CD1c-positive myeloid dendritic cell (primary cell): ENCODE measurements at regions not wholly inside any gene's neighbourhood (a gene's known extent, or its start where the extent isn't known, plus 50 kb on each side); places are given as distances from the start of the nearest gene placed in this dataset.
"Not testable (repeated sequence)": the region's sequence is repeated elsewhere in the genome, so short reads cannot be mapped to it uniquely, and the experiment has no call there.

Experiments used
- DNase-seq: peaks from one replicate; pipeline ENCODE4 v3.0.0-alpha.2; 2016; ENCODE audit errors: extremely low spot score

DNA sequence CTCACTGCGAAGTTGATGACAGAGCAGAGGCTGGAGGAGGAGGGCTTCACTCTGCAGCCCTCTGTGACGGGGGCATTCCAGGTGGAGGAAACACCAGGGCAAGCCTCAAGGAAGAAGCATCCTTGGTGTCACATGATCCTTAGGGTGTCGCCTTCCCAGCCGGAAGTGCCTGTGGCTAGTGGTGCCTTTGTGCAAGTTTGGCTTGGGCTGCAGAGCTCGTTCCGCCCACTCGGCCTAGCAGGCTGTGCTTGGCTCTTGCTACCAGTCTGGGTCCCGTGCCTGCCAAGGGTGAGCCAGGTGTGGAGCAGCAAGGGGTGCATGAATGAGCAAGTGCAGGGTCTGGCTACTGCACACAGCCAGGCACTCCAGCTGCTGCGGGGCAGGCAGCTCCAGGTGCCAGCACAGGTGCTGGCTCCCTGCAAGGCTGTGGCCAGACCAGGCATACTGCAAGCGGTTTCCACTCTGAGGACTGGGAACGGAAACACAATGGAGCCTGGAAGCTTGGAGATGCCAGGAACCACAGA, 325.3 kb upstream of the SMIM21 start:
- DNase-seq: no peak

GRCh38 chr18:75745147-75745546, 317.6 kb upstream of the SMIM21 start:
- no peak for DNase-seq

DNA sequence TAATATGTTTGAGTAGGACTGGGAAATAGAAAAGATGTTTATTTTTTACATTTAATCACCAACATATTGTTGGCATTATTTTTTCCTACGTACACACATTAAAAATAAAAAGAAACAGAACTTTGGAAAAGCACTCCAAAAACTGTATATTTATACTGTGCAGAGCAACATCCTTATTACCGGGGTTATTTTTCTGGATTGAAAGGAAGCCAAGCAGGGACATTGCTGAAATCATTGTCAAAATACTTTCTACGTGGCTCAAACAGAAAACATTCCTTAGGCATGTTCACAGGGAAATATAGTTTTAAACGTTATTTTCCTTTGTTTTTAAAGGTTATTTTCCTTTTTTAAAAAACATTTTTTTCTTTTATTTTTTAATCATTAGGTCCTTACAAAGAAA, 315.0 kb upstream of the SMIM21 start:
- no peak for DNase-seq

- DNase-seq: no peak
Measured at GRCh38 chr18:75739682-75740081, 312.2 kb upstream of the SMIM21 start.

GRCh38 chr18:75735291-75735690, 307.8 kb upstream of the SMIM21 start:
- DNase-seq: no peak

GRCh38 chr18:75730249-75730648, 302.7 kb upstream of the SMIM21 start:
- no peak for DNase-seq

- DNase-seq: no peak
Measured at GRCh38 chr18:75728621-75729020, 301.1 kb upstream of the SMIM21 start.

- DNase-seq: no peak
Measured at GRCh38 chr18:75727456-75727855, 300.0 kb upstream of the SMIM21 start.

- no peak for DNase-seq
Measured at GRCh38 chr18:75723521-75724340, 296.2 kb upstream of the SMIM21 start.

DNA sequence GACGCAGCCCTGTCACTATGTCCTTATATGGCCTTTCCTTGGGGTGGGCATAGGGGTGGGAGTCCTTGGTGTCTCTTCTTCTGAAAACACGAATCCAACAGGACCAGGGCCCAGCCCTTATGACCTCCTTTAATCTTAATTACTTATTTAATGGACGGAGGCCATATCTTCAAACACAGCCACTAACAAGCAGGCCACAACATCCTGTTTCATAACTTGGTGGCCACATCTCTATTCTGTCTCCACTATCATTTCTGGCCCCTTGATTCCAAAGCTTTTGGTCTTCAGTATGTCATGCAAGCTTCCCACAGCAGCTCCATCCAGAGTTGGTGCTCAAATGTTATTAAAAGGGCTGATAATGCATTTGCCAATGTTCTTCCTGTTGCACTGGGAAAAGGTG, 287.3 kb upstream of the SMIM21 start:
- no peak for DNase-seq

GRCh38 chr18:75712124-75712867, 284.8 kb upstream of the SMIM21 start:
- not testable (repeated sequence) for DNase-seq

- DNase-seq: no peak
Measured at GRCh38 chr18:75700561-75700960, 273.1 kb upstream of the SMIM21 start.

DNA sequence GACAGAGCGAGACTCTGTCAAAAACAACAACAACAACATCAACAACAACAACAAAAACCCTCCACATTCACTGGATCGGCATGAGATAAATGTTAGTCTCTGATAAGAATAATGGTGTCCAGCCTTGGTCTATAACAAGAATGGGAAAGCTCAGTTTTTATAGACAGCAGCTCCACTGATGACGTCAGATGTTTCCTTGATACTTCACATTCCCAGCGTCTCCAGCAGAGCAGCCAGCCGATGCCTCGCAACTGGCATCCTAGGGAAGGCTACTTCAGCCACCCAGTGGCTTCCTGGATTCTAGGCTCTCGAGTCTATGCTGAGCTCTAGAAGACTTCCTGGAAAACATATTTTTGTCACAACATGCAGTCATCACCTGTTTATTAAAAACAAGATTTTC, 271.4 kb upstream of the SMIM21 start:
- no peak for DNase-seq

DNA sequence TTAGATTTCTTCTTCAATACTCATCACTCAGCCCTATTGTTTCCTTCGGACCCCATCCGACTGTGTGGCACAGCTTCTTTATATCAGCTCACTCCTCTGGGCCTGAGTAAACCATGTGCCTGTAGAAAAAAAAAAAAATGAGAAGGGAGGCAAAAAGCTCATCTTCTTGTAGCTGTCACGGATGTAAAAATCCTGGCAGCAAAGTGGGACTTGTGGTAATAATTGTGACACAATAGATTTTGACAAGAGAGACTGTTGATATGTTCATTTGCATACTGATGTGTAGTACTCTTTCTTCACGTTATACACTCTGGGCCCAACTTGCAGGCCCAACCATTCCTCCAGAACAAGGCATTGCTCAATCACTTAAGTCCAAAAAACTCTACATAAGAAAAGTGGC, 270.0 kb upstream of the SMIM21 start:
- no peak for DNase-seq

GRCh38 chr18:75696391-75696790, 268.9 kb upstream of the SMIM21 start:
- peak; percentile 3 for DNase-seq

GRCh38 chr18:75694292-75694691, 266.8 kb upstream of the SMIM21 start:
- DNase-seq: no peak

GRCh38 chr18:75691483-75691882, 264.0 kb upstream of the SMIM21 start:
- no peak for DNase-seq

DNA sequence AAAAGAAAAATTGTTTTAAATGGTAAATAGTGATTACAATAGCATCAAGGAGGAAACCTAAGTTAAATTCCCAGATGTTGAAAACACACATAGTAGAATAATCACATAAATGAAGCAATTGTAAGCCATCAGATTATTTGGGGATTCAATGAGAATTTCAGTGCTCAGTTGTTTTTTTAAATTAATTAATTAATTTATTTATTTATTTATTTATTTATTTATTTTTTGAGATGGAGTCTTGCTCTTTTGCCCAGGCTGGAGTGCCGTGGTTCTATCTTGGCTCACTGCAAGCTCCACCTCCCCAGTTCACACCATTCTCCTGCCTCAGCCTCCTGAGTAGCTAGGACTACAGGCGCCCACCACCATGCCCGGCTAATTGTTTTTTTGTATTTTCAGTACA, 262.8 kb upstream of the SMIM21 start:
- not testable (repeated sequence) for DNase-seq

DNA sequence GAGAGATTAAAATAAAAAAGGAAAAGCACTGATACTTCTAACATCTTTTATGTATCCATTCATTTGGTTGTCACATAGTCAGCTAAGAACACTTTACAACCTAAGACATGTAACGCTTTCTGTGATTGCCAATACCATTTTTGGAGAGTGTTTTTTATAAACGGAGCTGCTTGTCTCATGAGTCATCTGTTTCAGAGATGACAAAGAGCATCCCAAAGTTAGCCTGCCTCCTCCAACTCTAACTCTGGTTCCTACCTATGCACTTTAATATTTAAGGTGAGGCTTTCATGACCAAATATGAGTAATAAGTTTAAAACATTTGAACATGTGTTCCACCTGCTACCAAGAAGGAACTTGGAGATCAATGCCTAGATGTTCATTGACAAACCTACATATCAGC, 260.1 kb upstream of the SMIM21 start:
- no peak for DNase-seq

DNA sequence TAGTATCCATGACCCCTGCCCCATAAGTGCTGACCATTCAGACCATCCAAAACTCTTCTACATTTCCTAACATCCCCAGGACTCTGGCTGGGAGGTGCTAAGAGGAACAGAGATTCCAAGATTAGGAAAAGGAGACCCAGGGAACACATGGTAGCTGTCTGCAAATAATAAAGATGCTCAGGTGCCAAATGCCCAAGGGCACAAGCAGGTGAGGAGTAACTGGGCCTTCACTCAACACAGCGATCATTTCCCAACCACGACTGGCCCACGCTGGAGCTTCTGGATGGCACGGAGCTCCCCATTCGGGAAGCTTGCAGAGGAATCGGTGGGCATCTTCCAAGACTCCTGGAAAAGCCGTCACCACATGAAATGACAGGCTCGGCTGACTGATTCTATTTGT, 255.9 kb upstream of the SMIM21 start:
- DNase-seq: no peak

DNA sequence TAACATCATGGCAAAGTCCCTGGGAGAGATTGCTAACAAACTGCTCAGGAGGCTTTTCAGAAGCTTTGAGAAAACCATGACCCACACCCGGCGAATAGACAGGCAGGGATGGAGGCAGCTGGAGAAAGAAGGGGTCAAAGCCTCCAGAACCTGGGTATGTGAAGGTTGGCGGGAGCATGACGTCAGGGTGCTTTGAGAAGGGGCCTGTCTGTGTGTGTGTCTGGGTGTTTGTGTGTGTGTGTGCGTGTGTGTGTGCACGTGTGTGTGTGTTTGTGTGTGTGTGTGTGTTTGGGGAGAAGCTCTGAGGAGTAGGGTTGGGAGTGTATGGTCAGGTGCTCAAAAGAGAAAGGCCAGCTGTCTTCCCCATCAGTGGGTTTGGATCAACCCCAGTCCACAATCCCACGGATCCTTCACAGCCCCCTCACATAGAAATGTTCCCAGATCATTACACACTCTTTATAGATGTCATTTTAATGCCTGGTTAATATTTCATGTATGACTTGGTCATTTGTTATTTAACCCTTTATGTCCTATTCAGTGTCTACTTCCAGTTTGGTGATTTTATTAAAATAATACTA, 254.1 kb upstream of the SMIM21 start:
- no peak for DNase-seq

DNA sequence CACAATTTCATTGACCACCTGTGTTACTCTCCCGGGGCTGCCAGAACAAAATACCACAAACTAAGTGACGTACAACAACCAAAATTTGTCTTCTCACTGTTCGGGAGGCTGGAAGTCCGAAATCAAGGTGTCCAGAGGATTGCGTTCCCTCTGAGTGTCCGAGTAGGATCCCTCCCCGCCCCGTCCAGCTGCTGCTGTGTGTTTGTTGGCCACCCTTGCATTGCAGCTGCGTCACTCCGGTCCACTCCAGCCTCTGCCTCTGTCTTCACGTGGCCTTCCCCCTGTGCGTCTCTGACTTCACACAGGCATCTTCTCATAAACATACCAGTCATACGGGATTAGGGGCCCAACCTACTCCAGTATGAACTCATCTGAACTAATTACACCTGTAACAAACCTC, 251.8 kb upstream of the SMIM21 start:
- DNase-seq: no peak

DNA sequence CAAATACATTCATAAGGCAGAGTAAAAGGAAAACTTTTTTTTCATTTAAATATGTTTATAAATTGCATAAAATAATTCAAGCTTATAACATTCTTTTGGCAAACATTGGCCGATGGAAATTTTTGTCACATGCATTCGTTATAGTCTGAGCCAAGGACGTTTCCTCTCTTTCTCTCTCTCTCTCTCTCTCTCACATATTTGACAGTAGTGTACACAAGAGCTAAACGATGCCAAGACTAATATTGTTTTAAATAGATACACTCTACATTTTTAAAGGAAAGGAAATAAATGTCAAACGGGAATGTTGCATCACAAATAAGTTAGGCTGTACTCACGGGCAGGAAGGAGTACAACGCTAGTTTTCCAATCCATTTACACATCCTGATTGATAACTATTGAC, 251.1 kb upstream of the SMIM21 start:
- no peak for DNase-seq
